H9 (cell line): ENCODE measurements at regions not wholly inside any gene's neighbourhood (a gene's known extent, or its start where the extent isn't known, plus 50 kb on each side); places are given as distances from the start of the nearest gene placed in this dataset.

Experiments used
- DNase-seq: peaks from one replicate; pipeline ENCODE4 v3.0.0-alpha.2; 2017
- H2AFZ ChIP-seq: one replicate; pipeline ENCODE4 v1.6.1; 2013; ENCODE audit warnings: mild to moderate bottlenecking, low read length, control low read depth, moderate library complexity
- H2AK5ac ChIP-seq: 2 replicates; pipeline ENCODE4 v1.6.1; 2013; ENCODE audit warnings: low read length, control low read depth, mixed read lengths; ENCODE audit not compliant: insufficient read length
- H2BK120ac ChIP-seq: one replicate; pipeline ENCODE4 v1.6.1; 2013; ENCODE audit warnings: low read depth, mild to moderate bottlenecking, low read length, control low read depth, inconsistent platforms; ENCODE audit not compliant: poor library complexity, severe bottlenecking
- H2BK12ac ChIP-seq: 2 replicates; pipeline ENCODE4 v1.6.1; 2013; ENCODE audit warnings: low read length, control low read depth, mixed read lengths, low read depth; ENCODE audit not compliant: insufficient read length
- H2BK15ac ChIP-seq: 2 replicates; pipeline ENCODE4 v1.6.1; 2013; ENCODE audit warnings: low read depth, low read length, control low read depth
- H2BK20ac ChIP-seq: one replicate; pipeline ENCODE4 v1.6.1; 2013; ENCODE audit warnings: low read depth, mild to moderate bottlenecking, low read length, control low read depth, inconsistent platforms; ENCODE audit not compliant: poor library complexity, severe bottlenecking
- H2BK5ac ChIP-seq: 2 replicates; pipeline ENCODE4 v1.6.1; 2013; ENCODE audit warnings: low read length, control low read depth, mixed read lengths; ENCODE audit not compliant: insufficient read length
- H3K14ac ChIP-seq: 2 replicates; pipeline ENCODE4 v1.6.1; 2013; ENCODE audit warnings: low read length, control low read depth; ENCODE audit not compliant: insufficient read depth
- H3K18ac ChIP-seq: 2 replicates; pipeline ENCODE4 v1.6.1; 2013; ENCODE audit warnings: low read depth, mild to moderate bottlenecking, mixed read lengths, low read length, control low read depth; ENCODE audit not compliant: insufficient read length
- H3K23ac ChIP-seq: 2 replicates; pipeline ENCODE4 v1.6.1; 2013; ENCODE audit warnings: low read length, control low read depth, mixed read lengths, low read depth; ENCODE audit not compliant: insufficient read length
- H3K23me2 ChIP-seq: 2 replicates; pipeline ENCODE4 v1.6.1; 2013; ENCODE audit warnings: low read depth, mild to moderate bottlenecking, mixed read lengths, low read length, control low read depth; ENCODE audit not compliant: insufficient read length, poor library complexity, severe bottlenecking
- H3K27ac ChIP-seq: 2 replicates; pipeline ENCODE4 v1.5.1; 2013; ENCODE audit warnings: low read length, control low read depth, mixed read lengths, low read depth; ENCODE audit not compliant: insufficient read length
- H3K27me3 ChIP-seq: 2 replicates; pipeline ENCODE4 v1.6.1; 2013; ENCODE audit warnings: low read length, control low read depth, inconsistent platforms; ENCODE audit not compliant: insufficient read depth
- H3K4ac ChIP-seq: 2 replicates; pipeline ENCODE4 v1.6.1; 2013; ENCODE audit warnings: low read depth, mild to moderate bottlenecking, control low read depth, inconsistent platforms, low read length, moderate library complexity
- H3K4me1 ChIP-seq: 2 replicates; pipeline ENCODE4 v1.6.1; 2013; ENCODE audit warnings: low read length, control low read depth, inconsistent platforms; ENCODE audit not compliant: insufficient read depth
- H3K4me2 ChIP-seq: 2 replicates; pipeline ENCODE4 v1.6.1; 2013; ENCODE audit warnings: low read length, control low read depth, mixed read lengths; ENCODE audit not compliant: insufficient read length, insufficient read depth
- H3K56ac ChIP-seq: 2 replicates; pipeline ENCODE4 v1.6.1; 2013; ENCODE audit warnings: low read depth, mild to moderate bottlenecking, mixed read lengths, low read length, control low read depth; ENCODE audit not compliant: insufficient read length
- H3K79me1 ChIP-seq: 2 replicates; pipeline ENCODE4 v1.6.1; 2013; ENCODE audit warnings: low read depth, mild to moderate bottlenecking, moderate library complexity, low read length, control low read depth, inconsistent platforms; ENCODE audit not compliant: insufficient read depth, poor library complexity, severe bottlenecking
- H3K79me2 ChIP-seq: 2 replicates; pipeline ENCODE4 v1.6.1; 2013; ENCODE audit warnings: low read length, control low read depth, inconsistent platforms; ENCODE audit not compliant: insufficient read depth
- H3K9ac ChIP-seq: 2 replicates; pipeline ENCODE4 v1.6.1; 2013; ENCODE audit warnings: low read length, control low read depth, mixed read lengths; ENCODE audit not compliant: insufficient read length; ENCODE audit errors: extremely low read depth
- H3K9me3 ChIP-seq: one replicate; pipeline ENCODE4 v1.6.1; 2013; ENCODE audit warnings: low read depth, low read length, inconsistent platforms; ENCODE audit not compliant: control insufficient read depth
- H3T11ph ChIP-seq: one replicate; pipeline ENCODE4 v1.6.1; 2013; ENCODE audit warnings: mild to moderate bottlenecking, low read length, control low read depth, inconsistent platforms
- H4K20me1 ChIP-seq: one replicate; pipeline ENCODE4 v1.6.1; 2013; ENCODE audit not compliant: control insufficient read depth, insufficient read length, insufficient read depth
- H4K5ac ChIP-seq: 2 replicates; pipeline ENCODE4 v1.6.1; 2013; ENCODE audit warnings: low read depth, mild to moderate bottlenecking, mixed read lengths, low read length, control low read depth; ENCODE audit not compliant: insufficient read length
- H4K8ac ChIP-seq: replicated peaks from 2 replicates; pipeline ENCODE4 v1.6.1; 2013; ENCODE audit warnings: low read length, control low read depth, mixed read lengths, low read depth; ENCODE audit not compliant: insufficient read length
- H4K91ac ChIP-seq: 2 replicates; pipeline ENCODE4 v1.6.1; 2013; ENCODE audit warnings: low read depth, mild to moderate bottlenecking, moderate library complexity, mixed read lengths, low read length, control low read depth; ENCODE audit not compliant: insufficient read length
- H3K27ac Mint-ChIP-seq, 3 experiments: 2 replicates in 2 of 3; 3 replicates in 1 of 3; pipeline ENCODE4 v1.8.0; 2020 to 2021; ENCODE audit warnings: mixed read lengths in 3 of 3, mild to moderate bottlenecking in 1 of 3, moderate library complexity in 1 of 3
- H3K27me3 Mint-ChIP-seq: 2 replicates; pipeline ENCODE4 v1.8.0; 2021; ENCODE audit warnings: low read depth, mild to moderate bottlenecking, moderate library complexity, mixed read lengths
- H3K36me3 Mint-ChIP-seq, 3 experiments: 2 replicates in 2 of 3; 3 replicates in 1 of 3; pipeline ENCODE4 v1.8.0; 2020 to 2021; ENCODE audit warnings: low read depth in 3 of 3, mixed read lengths in 3 of 3; ENCODE audit not compliant: insufficient read depth in 1 of 3
- H3K4me1 Mint-ChIP-seq, 2 experiments: 2 replicates each; pipeline ENCODE4 v1.8.0; 2020; ENCODE audit warnings: mixed read lengths in 2 of 2
- H3K4me3 Mint-ChIP-seq, 2 experiments: 2 replicates in 1 of 2; 3 replicates in 1 of 2; pipeline ENCODE4 v1.8.0; 2020 to 2021; ENCODE audit warnings: mild to moderate bottlenecking in 2 of 2, mixed read lengths in 2 of 2, moderate library complexity in 1 of 2
- H3K9me3 Mint-ChIP-seq, 2 experiments: 2 replicates in 1 of 2; 3 replicates in 1 of 2; pipeline ENCODE4 v1.8.0; 2020; ENCODE audit warnings: mild to moderate bottlenecking in 2 of 2, mixed read lengths in 2 of 2, moderate library complexity in 1 of 2
- CTCF ChIP-seq: fragments of 200-600 bp; sonication (generic); conservative IDR thresholded peaks from 3 replicates; pipeline ENCODE4 v1.8.0; 2021; ENCODE audit warnings: antibody characterized with exemption, mild to moderate bottlenecking
- WGBS: extraction: QIAGEN DNeasy Blood & Tissue Kit; methylation state at CpG from one replicate; pipeline ENCODE4 v1.1.7; 2013; ENCODE audit warnings: missing lambda C conversion rate, low lambda C conversion rate, mixed read lengths; ENCODE audit not compliant: insufficient read length; ENCODE audit errors: extremely low coverage; 5-methylcytosine and 5-hydroxymethylcytosine counted together

GRCh38 chr14:38502239-38502638, 246.3 kb upstream of the CLEC14A start:
- H2AFZ ChIP-seq: no peak overlapping the region
- no peak overlapping the region for H2BK5ac ChIP-seq
- H3K27me3 ChIP-seq: no peaks in the 10 kb centered on the region
- no peak overlapping the region for H3K4me2 ChIP-seq
- Mint-ChIP-seq H3K9me3 (peaks cover 2 to 4% of the 10 kb centered on the region in 2 experiments; a peak in 2 of 5 replicates), H3K4me1 (peaks cover 2 to 4% of the 10 kb centered on the region in 2 experiments; a peak in 3 of 4 replicates), H3K27me3 (no peaks in the 10 kb centered on the region), H3K36me3 (no peaks in the 10 kb centered on the region), H3K4me3 (no peak overlapping the region), H3K27ac (no peak overlapping the region)
- no peak for DNase-seq
- H2BK120ac ChIP-seq: no peak overlapping the region
- no peak overlapping the region for H2BK12ac ChIP-seq
- no peaks in the 10 kb centered on the region for H3K23me2 ChIP-seq
- no peak overlapping the region for H4K91ac ChIP-seq
- H3K79me2 ChIP-seq: no peaks in the 10 kb centered on the region
- no peak overlapping the region for H3K4ac ChIP-seq
- no peak overlapping the region for H2AK5ac ChIP-seq
- TF ChIP-seq CTCF: no peak
- no peak overlapping the region for H3K9ac ChIP-seq
- H3K27ac ChIP-seq: no peak overlapping the region
- H2BK20ac ChIP-seq: no peak overlapping the region
- H3T11ph ChIP-seq: no peak overlapping the region
- H4K5ac ChIP-seq: no peak overlapping the region
- no peak overlapping the region for H3K23ac ChIP-seq
- H3K14ac ChIP-seq: no peak overlapping the region
- no peaks in the 10 kb centered on the region for H3K4me1 ChIP-seq
- no peaks in the 10 kb centered on the region for H4K20me1 ChIP-seq
- H3K79me1 ChIP-seq: no peaks in the 10 kb centered on the region
- no peaks in the 10 kb centered on the region for H3K9me3 ChIP-seq
- H4K8ac ChIP-seq: no peak overlapping the region
- no peak overlapping the region for H3K18ac ChIP-seq
- H3K56ac ChIP-seq: no peak overlapping the region
- WGBS: no CpG with 5 or more reads among the region's 2 CpGs
- no peak overlapping the region for H2BK15ac ChIP-seq
